H1 (cell line): ENCODE measurements at regions not wholly inside any gene's neighbourhood (a gene's known extent, or its start where the extent isn't known, plus 50 kb on each side); places are given as distances from the start of the nearest gene placed in this dataset.

ENCODE experiments used
- CTCF ChIA-PET: fragments of 300-600 bp; sonication (Branson Sonifier 250); formaldehyde crosslinking; loops from one replicate; lab custom pipeline; 2021; ENCODE audit not compliant: partially characterized antibody; lab: Charles Lee
- POLR2A ChIA-PET: fragments of 300-600 bp; sonication (Branson Sonifier 250); formaldehyde crosslinking; loops from one replicate; lab custom pipeline; 2021; ENCODE audit warnings: inconsistent platforms; ENCODE audit not compliant: partially characterized antibody; lab: Charles Lee
- DNase-seq, 2 experiments: peaks; one replicate each; pipeline versions ENCODE4 v3.0.0 to v3.0.0-alpha.2; 2010 to 2022; ENCODE audit warnings: low spot score in 2 of 2, low read depth in 1 of 2, mixed read lengths in 1 of 2
- FAIRE-seq: peaks from 2 replicates; lab custom pipeline; 2011; peaks lifted over from hg19 to GRCh38; lab: Jason Lieb, UNC
- H2AFZ ChIP-seq: 2 replicates; pipeline ENCODE4 v1.8.1; 2012; ENCODE audit warnings: low read length, inconsistent platforms
- H2AK5ac ChIP-seq: 2 replicates; pipeline ENCODE4 v1.6.1; 2013; ENCODE audit warnings: low read depth, low read length
- H2BK120ac ChIP-seq: replicated peaks from 2 replicates; pipeline ENCODE3; 2013; ENCODE audit warnings: low read depth, low read length, inconsistent platforms
- H2BK12ac ChIP-seq: 2 replicates; pipeline ENCODE4 v1.6.1; 2013; ENCODE audit warnings: low read depth, low read length
- H2BK15ac ChIP-seq: 2 replicates; pipeline ENCODE4 v1.6.1; 2013; ENCODE audit warnings: low read length
- H2BK20ac ChIP-seq: 2 replicates; pipeline ENCODE4 v1.6.1; 2013; ENCODE audit warnings: low read length
- H2BK5ac ChIP-seq: 2 replicates; pipeline ENCODE4 v1.6.1; 2013; ENCODE audit warnings: low read depth, low read length
- H3K14ac ChIP-seq: 2 replicates; pipeline ENCODE4 v1.6.1; 2013; ENCODE audit warnings: inconsistent platforms; ENCODE audit not compliant: insufficient read length
- H3K18ac ChIP-seq: 2 replicates; pipeline ENCODE4 v1.6.1; 2013; ENCODE audit warnings: low read length; ENCODE audit errors: extremely low read depth
- H3K23ac ChIP-seq: 2 replicates; pipeline ENCODE4 v1.6.1; 2013; ENCODE audit warnings: inconsistent platforms; ENCODE audit not compliant: insufficient read length
- H3K23me2 ChIP-seq: 2 replicates; pipeline ENCODE4 v1.6.1; 2013; ENCODE audit warnings: low read depth, low read length
- H3K27ac ChIP-seq: 2 replicates; pipeline ENCODE4 v1.6.1; 2011; ENCODE audit warnings: low read depth, low read length, inconsistent platforms
- H3K27me3 ChIP-seq, 4 experiments: replicated peaks in 1 of 4; 1 replicate in 1 of 4; 2 replicates in 3 of 4; pipeline versions ENCODE4 v1.6.1 to v1.8.1; 2011 to 2013; ENCODE audit warnings: low read length in 3 of 4, mild to moderate bottlenecking in 3 of 4, inconsistent platforms in 2 of 4, mixed read lengths in 2 of 4, moderate library complexity in 1 of 4; ENCODE audit not compliant: control insufficient read depth in 3 of 4, insufficient read depth in 3 of 4; ENCODE audit errors: extremely low read depth in 1 of 4
- H3K36me3 ChIP-seq, 4 experiments: 2 replicates each; pipeline versions ENCODE4 v1.6.1 to v1.8.1; 2011 to 2013; ENCODE audit warnings: mild to moderate bottlenecking in 4 of 4, low read length in 3 of 4, moderate library complexity in 2 of 4, control low read depth in 1 of 4, inconsistent platforms in 1 of 4; ENCODE audit not compliant: insufficient read depth in 4 of 4, control insufficient read depth in 2 of 4
- H3K4ac ChIP-seq: replicated peaks from 2 replicates; pipeline ENCODE3; 2013; ENCODE audit warnings: low read length, low read depth, mixed read lengths, inconsistent platforms; ENCODE audit not compliant: insufficient read length
- H3K4me1 ChIP-seq, 4 experiments: replicated peaks in 1 of 4; 1 replicate in 1 of 4; 2 replicates in 3 of 4; pipeline versions ENCODE4 v1.6.1 to v1.8.1; 2011 to 2013; ENCODE audit warnings: low read length in 3 of 4, inconsistent platforms in 2 of 4, mixed read lengths in 1 of 4; ENCODE audit not compliant: insufficient read depth in 4 of 4, control insufficient read depth in 3 of 4
- H3K4me2 ChIP-seq, 2 experiments: 2 replicates each; pipeline versions ENCODE4 v1.6.1 to v1.8.1; 2011 to 2013; ENCODE audit warnings: low read depth in 2 of 2, low read length in 2 of 2, control low read depth in 1 of 2, inconsistent platforms in 1 of 2, mild to moderate bottlenecking in 1 of 2; ENCODE audit not compliant: insufficient read depth in 1 of 2
- H3K4me3 ChIP-seq, 4 experiments: fragments of 200-600, 300-600 bp in 1 of 4; sonication (generic), shearing (Covaris generic), sonication (Bioruptor Twin) in 1 of 4; 2 replicates each; pipeline versions ENCODE4 v1.5.1 to v1.8.1; 2011 to 2016; ENCODE audit warnings: low read length in 4 of 4, low read depth in 3 of 4, control low read depth in 2 of 4, inconsistent platforms in 2 of 4, mild to moderate bottlenecking in 2 of 4, mixed read lengths in 1 of 4, moderate library complexity in 1 of 4; ENCODE audit not compliant: insufficient read depth in 2 of 4; ENCODE audit errors: extremely low read depth in 1 of 4
- H3K56ac ChIP-seq: replicated peaks from 2 replicates; pipeline ENCODE3; 2013; ENCODE audit warnings: low read depth, mild to moderate bottlenecking, mixed read lengths, low read length, inconsistent platforms; ENCODE audit not compliant: insufficient read length
- H3K79me1 ChIP-seq: 2 replicates; pipeline ENCODE4 v1.6.1; 2013; ENCODE audit warnings: low read depth, low read length, control low read depth
- H3K79me2 ChIP-seq, 2 experiments: 2 replicates each; pipeline versions ENCODE4 v1.6.1 to v1.8.1; 2012 to 2013; ENCODE audit warnings: low read length in 2 of 2, mild to moderate bottlenecking in 2 of 2, inconsistent platforms in 1 of 2; ENCODE audit not compliant: insufficient read depth in 2 of 2, control insufficient read depth in 1 of 2
- H3K9ac ChIP-seq, 4 experiments: replicated peaks in 1 of 4; 1 replicate in 1 of 4; 2 replicates in 3 of 4; pipeline versions ENCODE4 v1.6.1 to v1.8.1; 2011 to 2013; ENCODE audit warnings: low read depth in 3 of 4, low read length in 3 of 4, control low read depth in 2 of 4, mild to moderate bottlenecking in 2 of 4, moderate library complexity in 2 of 4, inconsistent platforms in 1 of 4; ENCODE audit errors: extremely low read depth in 1 of 4
- H3K9me3 ChIP-seq, 2 experiments: 2 replicates each; pipeline versions ENCODE4 v1.6.1 to v1.8.1; 2012 to 2013; ENCODE audit warnings: mild to moderate bottlenecking in 2 of 2, moderate library complexity in 2 of 2, control low read depth in 1 of 2, inconsistent platforms in 1 of 2, low read depth in 1 of 2, low read length in 1 of 2, mixed read lengths in 1 of 2; ENCODE audit not compliant: insufficient read depth in 2 of 2
- H4K20me1 ChIP-seq, 2 experiments: replicated peaks in 1 of 2; 2 replicates each; pipeline versions ENCODE3 to v1.8.1; 2011 to 2013; ENCODE audit warnings: inconsistent platforms in 2 of 2, low read length in 2 of 2, mild to moderate bottlenecking in 1 of 2; ENCODE audit not compliant: insufficient read depth in 2 of 2, control insufficient read depth in 1 of 2
- H4K5ac ChIP-seq: 2 replicates; pipeline ENCODE4 v1.6.1; 2013; ENCODE audit warnings: low read length, low read depth, mixed read lengths, inconsistent platforms; ENCODE audit not compliant: insufficient read length
- H4K8ac ChIP-seq: 2 replicates; pipeline ENCODE4 v1.8.0; 2013; ENCODE audit warnings: mild to moderate bottlenecking, moderate library complexity, low read length, inconsistent platforms; ENCODE audit not compliant: insufficient read depth; ENCODE audit errors: extremely low read depth
- H4K91ac ChIP-seq: replicated peaks from 2 replicates; pipeline ENCODE3; 2013; ENCODE audit warnings: low read length, mixed read lengths, inconsistent platforms; ENCODE audit not compliant: insufficient read length
- ASH2L ChIP-seq: fragments of 200-600, 300-600 bp; sonication (generic); IDR thresholded peaks from one replicate; pipeline ENCODE4 v1.7.1; 2017; ENCODE audit warnings: low read length
- CREB1 ChIP-seq: IDR thresholded peaks from 2 replicates; pipeline ENCODE4 v1.6.1; 2012; ENCODE audit warnings: inconsistent platforms
- KDM4A ChIP-seq: IDR thresholded peaks from one replicate; pipeline ENCODE4 v1.7.1; 2012; ENCODE audit warnings: low read depth, mild to moderate bottlenecking, moderate library complexity, low read length, inconsistent platforms; ENCODE audit not compliant: severe bottlenecking
- KDM5A ChIP-seq: fragments of 200-600 bp; IDR thresholded peaks from 2 replicates; pipeline ENCODE4 v1.7.1; 2012; ENCODE audit warnings: mild to moderate bottlenecking, low read length, inconsistent platforms, mixed read lengths
- MAX ChIP-seq: IDR thresholded peaks from 2 replicates; pipeline ENCODE4 v1.6.1; 2012; ENCODE audit warnings: inconsistent platforms
- NRF1 ChIP-seq: IDR thresholded peaks from 2 replicates; pipeline ENCODE4 v1.6.1; 2011; ENCODE audit warnings: mild to moderate bottlenecking, low read depth, low read length, improper control_type of control experiment
- PHF8 ChIP-seq: fragments of 200-600 bp; sonication (generic); conservative IDR thresholded peaks from 2 replicates; pipeline ENCODE4 v1.7.1; 2012; ENCODE audit warnings: low read depth, mild to moderate bottlenecking, inconsistent platforms, low read length, moderate library complexity
- RBBP5 ChIP-seq: IDR thresholded peaks from 2 replicates; pipeline ENCODE4 v1.7.1; 2012; ENCODE audit warnings: low read depth, mild to moderate bottlenecking, inconsistent platforms, low read length, moderate library complexity, borderline replicate concordance
- SRF ChIP-seq: IDR thresholded peaks from 2 replicates; pipeline ENCODE4 v1.6.1; 2011; ENCODE audit warnings: mild to moderate bottlenecking, low read depth, low read length, moderate library complexity
- TAF7 ChIP-seq: optimal IDR thresholded peaks from 2 replicates; pipeline ENCODE3; 2011; ENCODE audit warnings: low read depth, mild to moderate bottlenecking, inconsistent platforms, low read length, moderate library complexity, borderline replicate concordance
- WGBS, 2 experiments: shearing (Covaris generic) in 1 of 2; methylation state at CpG; one replicate each; pipeline versions ENCODE4 v1.1.6 to v1.1.7; 2013 to 2015; ENCODE audit warnings: low lambda C conversion rate in 2 of 2, mixed read lengths in 2 of 2, inconsistent platforms in 1 of 2, low coverage in 1 of 2, missing lambda C conversion rate in 1 of 2; ENCODE audit not compliant: insufficient replicate concordance in 2 of 2, insufficient coverage in 1 of 2, insufficient read length in 1 of 2; ENCODE audit errors: extremely low coverage in 1 of 2, missing lambda C conversion rate in 1 of 2; 5-methylcytosine and 5-hydroxymethylcytosine counted together

- CTCF ChIA-PET: no interaction called here
- 96% methylated on average over 3 of the region's 3 CpGs; no CpG with 5 or more reads in 1 of the 2 experiments for WGBS, 2 experiments
- H4K20me1 ChIP-seq: no peaks in the 10 kb centered on the region
Measured at GRCh38 chr16:62652441-62653120, 616.3 kb upstream of the CDH8 start.

More at GRCh38 chr16:62652441-62653120, 616.3 kb upstream of the CDH8 start:
- H3K27ac ChIP-seq: no peak overlapping the region
- H3K79me2 ChIP-seq: no peaks in the 10 kb centered on the region
- no peaks in the 10 kb centered on the region for H3K23me2 ChIP-seq
- H2BK15ac ChIP-seq: no peak overlapping the region
- POLR2A ChIA-PET: no interaction called here
- H3K14ac ChIP-seq: no peak overlapping the region
- no peaks in the 10 kb centered on the region for H3K79me1 ChIP-seq
- no peak overlapping the region for H4K8ac ChIP-seq
- no peak overlapping the region for H3K56ac ChIP-seq
- no peak overlapping the region for H2BK120ac ChIP-seq
- FAIRE-seq: no peak
- no peak overlapping the region for H3K4ac ChIP-seq
- no peak overlapping the region for H2AK5ac ChIP-seq
- no peak overlapping the region for H3K9ac ChIP-seq
- H3K4me1 ChIP-seq: no peaks in the 10 kb centered on the region
- H3K36me3 ChIP-seq: no peaks in the 10 kb centered on the region
- H3K4me3 ChIP-seq: no peak overlapping the region
- TF ChIP-seq SRF (no peak), NRF1 (no peak), RBBP5 (no peak), PHF8 (no peak), KDM4A (no peak), TAF7 (no peak), MAX (no peak), KDM5A (no peak), ASH2L (no peak), CREB1 (no peak)
- H2AFZ ChIP-seq: no peak overlapping the region
- no peak for DNase-seq
- H3K9me3 ChIP-seq: no peaks in the 10 kb centered on the region
- H3K27me3 ChIP-seq: no peaks in the 10 kb centered on the region
- H3K23ac ChIP-seq: no peak overlapping the region
- H2BK20ac ChIP-seq: no peak overlapping the region
- H4K91ac ChIP-seq: no peak overlapping the region
- H3K4me2 ChIP-seq: no peak overlapping the region
- no peak overlapping the region for H2BK12ac ChIP-seq
- no peak overlapping the region for H2BK5ac ChIP-seq
- H4K5ac ChIP-seq: no peak overlapping the region
- no peak overlapping the region for H3K18ac ChIP-seq
